Activated gamma-delta T cell treated with anti-CD3 and anti-CD28 coated beads, Interleukin-2, amount 50 U/mL, for 16 hours (primary cell): ENCODE measurements at regions not wholly inside any gene's neighbourhood (a gene's known extent, or its start where the extent isn't known, plus 50 kb on each side); places are given as distances from the start of the nearest gene placed in this dataset.
"Not testable (repeated sequence)": the region's sequence is repeated elsewhere in the genome, so short reads cannot be mapped to it uniquely, and the experiment has no call there.

ENCODE experiments used
- DNase-seq: peaks from one replicate; pipeline ENCODE4 v3.0.0-alpha.2; 2020; ENCODE audit warnings: low read depth

DNA sequence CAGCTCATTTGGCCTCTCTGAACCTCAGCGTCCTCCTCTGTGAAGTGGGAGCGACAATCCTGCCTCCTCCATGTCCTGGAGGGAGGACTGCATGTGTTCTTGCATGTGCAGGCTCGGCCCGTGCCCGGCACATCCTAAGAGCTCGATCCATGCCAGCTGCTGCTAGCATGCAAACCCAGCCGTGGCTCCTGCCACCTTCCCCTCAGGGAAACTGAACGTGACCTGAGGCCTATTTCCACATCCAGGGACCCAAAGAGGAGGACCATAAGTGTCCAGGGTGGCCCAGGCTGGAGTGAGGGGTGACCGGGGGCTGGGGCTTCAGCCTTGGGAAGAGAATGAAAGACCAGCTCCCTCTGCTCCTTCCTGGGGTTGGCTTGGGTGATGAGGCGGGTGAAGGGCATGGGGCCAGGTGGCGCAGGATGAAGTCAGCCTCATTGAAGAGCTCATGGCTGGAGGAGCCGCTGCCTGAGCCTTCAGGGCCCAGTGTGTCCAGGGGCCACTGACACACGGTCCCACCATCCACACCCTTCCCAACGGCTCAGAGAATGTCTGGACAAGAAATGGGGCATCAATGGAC, 115.7 kb upstream of the AKAP13 start:
- not testable (repeated sequence) for DNase-seq

DNA sequence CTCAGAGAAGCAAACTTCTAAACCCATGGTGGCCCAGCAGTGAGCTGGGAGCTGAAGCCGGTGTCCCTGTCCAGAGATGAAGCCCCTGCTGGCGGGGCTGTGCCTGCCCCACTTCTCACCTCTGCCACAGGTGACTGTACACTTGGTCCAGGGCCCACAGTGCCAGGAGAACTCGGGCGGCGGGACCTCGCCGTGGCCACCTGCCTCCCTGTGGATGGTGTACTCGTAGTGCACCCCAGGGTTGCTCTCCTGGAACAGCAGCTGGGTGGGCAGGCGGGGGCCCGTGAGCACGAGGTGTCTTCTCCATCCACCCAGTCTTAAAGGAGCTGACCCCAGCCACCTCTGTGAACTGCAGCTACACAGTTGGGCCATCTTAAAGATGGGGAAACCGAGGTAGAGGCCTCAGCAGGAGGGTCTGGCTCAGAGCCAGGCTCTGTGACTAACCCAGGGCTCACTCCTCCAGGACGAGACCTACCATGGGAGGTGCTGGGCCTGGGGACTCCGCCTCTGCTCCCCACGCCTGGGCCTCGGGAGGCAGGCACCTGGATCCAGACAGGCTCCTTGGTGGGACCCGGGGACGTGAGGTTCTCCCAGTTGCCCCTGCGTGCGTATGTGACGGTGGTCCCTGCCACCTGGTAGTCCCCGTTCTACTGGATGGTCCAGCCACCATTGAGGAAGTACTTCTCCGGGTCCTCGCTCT, 113.1 kb upstream of the AKAP13 start:
- not testable (repeated sequence) for DNase-seq

DNA sequence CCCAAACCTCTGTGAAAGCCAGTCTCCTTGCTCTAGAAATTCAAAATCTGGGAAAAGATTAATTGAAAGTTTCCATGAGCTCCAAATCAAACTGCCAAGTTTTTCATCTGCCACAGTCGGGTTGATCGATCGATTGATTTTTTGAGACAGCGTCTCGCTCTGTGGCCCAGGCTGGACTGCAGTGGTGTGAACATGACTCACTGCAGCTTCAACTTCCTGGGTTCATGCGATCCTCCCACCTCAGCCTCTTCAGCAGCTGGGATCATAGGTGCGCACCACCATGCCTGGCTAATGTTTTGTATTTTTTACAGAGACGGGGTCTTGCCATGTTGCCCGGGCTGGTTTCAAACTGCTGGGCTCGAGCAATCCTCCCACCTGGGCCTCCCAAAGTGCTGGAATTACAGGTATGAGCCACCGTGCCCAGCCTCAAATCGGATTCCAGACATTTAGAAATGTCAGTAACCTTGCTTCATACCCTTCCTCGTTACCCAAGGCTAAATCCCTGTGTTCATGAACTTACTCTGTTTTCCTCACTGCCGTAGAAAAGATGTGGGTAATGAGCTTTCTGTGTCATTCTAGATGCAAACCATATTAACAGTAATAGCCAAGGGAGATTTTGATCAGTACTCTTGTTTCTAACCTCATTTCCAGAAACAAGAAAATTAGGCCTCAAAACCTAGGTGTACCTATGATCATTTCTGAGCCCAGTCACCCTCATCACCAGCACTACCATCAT, 105.9 kb upstream of the AKAP13 start:
- DNase-seq = no peak

DNA sequence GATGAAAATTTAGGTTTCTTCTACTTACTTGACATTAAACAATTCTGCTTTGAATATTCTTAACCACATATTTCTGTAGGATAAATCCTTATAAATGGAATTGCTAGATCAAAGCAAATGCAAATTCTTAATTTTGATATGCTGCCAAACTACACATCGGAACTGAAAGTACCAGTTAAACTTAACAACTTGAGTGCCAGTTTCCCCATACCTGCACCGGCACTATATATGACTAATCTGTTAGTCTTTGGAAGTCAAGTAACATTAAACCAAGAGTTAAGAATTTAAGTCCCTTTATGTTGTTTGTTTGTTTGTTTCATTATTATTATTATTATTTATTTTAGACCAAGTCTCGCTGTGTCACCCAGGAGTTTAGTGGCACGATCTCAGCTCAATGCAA, 103.9 kb upstream of the AKAP13 start:
- no peak for DNase-seq

DNA sequence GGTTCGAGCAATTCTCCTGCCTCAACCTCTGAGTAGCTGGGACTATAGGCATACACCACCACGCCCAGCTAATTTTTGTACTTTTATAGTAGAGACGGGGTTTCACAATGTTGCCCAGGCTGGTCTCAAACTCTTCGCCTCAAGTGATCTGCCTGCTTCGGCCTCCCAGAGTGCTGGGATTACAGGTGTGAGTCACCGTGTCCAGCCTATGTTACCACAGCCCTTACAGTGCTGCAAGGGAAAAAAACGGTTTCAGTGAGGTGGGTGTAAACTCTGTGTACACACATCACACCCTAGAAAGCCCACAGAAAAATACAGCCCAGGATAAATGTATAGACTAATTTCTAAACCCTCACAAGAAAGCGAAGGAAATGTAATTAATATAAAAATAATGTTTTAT, 103.5 kb upstream of the AKAP13 start:
- DNase-seq = no peak

DNA sequence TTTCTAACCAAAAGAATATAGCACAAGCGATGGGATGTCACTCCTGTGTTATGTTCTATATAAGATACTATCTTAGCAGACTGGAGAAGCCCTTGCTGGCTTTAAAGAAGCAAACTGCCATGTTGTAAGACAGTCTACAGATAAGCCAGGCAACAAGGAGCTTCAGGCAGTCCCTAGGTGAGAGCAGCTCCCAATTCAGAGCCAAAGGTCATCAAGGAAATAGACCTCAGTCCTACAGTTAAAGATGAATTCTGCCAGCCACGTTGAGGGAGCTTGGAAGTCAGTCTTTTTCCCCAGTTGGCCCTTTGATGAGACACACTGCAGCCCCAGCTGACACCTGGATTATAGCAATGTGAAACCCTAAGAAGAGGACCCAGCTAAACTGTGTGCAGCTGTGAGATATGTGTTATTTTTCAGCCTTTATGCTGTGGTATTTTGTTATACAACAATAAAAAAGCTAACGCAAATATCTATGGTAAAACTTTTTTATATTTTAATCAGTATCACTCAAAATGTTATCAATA, 102.5 kb upstream of the AKAP13 start:
- DNase-seq = no peak

DNA sequence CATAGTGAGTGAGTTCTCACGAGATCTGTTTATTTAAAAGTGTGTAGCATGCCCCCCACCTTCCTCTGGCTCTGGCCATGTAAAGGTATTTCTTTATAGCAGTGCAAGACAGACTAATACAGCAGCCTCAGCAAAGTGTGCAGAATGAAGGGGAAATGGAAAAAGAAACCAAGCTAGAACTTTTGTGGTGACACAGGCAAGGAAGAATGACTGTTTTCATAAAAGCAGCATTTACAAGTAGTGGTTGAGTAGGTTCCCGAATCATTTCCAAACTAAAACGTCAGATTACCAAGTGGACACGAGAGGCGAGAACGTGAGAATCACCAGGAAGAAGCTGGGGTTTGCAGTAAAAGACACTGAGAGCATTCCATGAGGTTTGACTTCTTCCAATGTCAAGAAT, 100.2 kb upstream of the AKAP13 start:
- no peak for DNase-seq

DNA sequence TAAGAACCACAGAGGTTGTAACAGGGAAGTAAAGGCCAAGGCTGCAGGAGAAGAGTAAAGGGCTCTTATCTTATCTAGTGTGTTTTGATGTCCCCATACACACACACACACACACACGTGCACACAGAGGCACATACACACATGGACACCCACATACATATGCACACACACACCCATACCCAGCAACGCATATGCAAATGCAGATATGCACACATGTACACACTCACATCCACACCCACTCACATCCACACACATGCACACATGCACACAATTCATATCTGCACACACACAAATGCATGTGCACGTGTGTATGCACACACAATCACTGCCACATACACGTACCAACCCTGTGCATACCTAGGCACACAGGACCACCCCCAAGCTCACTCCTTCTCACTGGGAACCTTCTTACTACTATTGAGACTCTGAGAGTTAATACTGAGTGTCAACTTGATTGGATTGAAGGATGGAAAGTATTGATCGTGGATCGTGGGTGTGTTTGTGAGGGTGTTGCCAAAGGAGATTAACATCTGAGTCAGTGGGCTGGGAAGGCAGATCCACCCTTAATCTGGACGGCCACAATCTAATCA, 99.0 kb upstream of the AKAP13 start:
- no peak for DNase-seq

DNA sequence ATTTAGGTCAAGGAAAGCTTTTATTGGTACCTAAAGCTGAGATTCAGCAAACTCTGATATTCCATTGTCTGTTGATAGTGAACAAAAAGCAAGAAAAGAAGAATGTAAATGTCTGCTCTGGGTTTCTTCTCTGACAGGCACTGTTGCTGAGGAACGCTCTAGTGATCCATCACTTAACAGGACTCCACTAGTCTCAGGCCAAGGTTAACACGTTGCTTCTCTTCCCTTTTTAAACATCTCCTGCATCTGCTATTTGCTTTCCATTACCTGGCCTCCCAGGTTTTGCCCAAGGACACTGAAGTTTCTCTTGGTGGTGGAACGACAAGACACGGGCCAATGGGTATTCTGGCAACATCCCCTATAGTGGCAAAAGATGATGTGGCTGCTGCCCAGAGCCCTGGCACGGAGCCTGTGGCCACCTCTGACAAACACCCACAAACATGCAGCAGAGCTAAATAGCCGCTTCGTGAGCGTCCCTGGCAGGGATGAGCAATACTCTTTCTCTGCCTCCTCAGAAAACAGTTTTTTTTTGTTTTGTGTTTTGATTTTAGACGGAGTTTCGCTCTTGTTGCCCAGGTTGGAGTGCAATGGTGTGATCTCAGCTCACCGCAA, 97.8 kb upstream of the AKAP13 start:
- no peak for DNase-seq

DNA sequence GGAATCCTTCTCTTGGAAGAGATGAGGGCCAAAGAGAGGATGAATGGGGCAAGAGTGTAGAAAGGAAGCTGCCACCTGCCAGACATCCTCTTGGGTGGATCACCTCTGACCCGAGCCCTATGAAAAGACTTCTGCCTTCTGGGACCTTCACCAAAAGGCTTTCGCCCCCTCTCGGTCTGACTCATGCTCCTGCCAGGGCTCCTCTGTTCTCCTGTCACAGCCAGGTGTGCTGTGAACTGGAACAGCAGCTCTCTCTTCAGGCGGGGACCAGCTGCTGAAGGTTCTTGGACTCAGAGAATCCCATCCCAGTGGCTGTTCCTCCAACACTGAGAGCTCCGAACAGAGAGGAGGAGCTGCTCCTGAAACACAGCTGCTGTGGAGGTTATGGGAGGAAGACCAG, 96.6 kb upstream of the AKAP13 start:
- DNase-seq = not testable (repeated sequence)

DNA sequence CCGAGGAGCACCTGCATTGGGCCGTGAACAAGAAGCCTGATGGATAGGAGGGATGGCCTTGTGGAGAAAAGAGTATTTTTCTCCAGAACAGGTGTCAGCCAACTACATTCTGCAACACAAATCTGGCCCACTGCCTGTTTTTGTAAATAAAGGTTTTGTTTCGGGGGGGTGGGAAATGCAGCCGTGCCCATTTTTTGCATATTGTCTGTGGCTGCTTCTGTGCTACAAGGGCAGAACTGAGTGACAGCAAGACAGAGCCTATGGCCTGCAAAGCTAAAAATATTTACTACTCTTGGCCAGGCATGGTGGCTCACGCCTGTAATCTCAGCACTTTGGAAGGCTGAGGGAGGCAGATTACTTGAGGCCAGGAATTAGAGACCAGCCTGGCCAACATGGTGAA, 95.9 kb upstream of the AKAP13 start:
- no peak for DNase-seq

DNA sequence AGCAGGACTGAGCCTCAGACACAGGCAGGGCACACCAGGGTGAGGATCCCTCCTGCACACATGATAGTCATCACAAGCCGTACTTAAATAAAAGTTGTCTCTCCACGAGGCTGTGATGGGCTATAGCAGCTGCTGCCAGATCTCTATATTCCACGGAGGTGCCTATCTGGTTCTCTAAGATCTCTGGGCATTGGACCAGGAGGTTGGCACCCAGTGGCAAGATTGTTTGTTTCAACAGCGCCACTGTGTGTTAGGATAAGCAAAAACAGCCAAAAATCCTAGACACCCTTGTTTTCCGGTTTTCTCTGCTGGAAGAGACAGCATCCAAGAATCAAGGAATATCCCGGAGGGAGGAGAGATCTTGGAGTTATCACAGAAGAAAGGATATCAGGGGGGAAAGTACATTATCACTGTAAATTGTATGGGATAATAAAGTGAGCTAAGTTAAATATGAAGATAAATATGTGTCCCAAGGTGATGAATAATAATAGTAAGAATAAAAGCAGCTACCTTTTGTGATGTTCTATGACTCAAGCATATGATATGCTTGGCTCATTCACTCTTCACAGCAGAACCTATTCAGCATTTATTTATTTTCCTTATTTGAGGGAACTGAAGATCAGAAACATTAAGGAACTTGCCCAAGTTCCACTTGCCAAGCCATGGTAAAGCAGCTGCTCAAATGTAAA, 90.6 kb upstream of the AKAP13 start:
- DNase-seq = no peak

DNA sequence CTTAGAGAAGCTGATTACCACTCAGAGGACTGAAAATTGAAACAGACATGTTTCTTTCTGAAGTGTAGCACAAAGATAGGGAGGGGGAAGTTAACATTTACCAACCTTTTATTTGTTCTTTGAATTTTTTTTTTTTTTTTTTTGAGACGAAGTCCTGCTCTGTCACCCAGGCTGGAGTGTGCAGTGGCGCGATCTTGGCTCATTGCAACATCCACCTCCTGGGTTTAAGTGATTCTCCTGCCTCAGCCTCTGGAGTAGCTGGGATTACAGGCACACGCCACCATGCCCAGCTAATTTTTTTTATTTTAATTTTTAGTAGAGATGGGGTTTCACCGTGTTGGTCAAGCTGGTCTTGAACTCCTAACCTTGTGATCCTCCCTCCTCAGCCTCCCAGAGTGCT, 87.8 kb upstream of the AKAP13 start:
- DNase-seq = not testable (repeated sequence)

DNA sequence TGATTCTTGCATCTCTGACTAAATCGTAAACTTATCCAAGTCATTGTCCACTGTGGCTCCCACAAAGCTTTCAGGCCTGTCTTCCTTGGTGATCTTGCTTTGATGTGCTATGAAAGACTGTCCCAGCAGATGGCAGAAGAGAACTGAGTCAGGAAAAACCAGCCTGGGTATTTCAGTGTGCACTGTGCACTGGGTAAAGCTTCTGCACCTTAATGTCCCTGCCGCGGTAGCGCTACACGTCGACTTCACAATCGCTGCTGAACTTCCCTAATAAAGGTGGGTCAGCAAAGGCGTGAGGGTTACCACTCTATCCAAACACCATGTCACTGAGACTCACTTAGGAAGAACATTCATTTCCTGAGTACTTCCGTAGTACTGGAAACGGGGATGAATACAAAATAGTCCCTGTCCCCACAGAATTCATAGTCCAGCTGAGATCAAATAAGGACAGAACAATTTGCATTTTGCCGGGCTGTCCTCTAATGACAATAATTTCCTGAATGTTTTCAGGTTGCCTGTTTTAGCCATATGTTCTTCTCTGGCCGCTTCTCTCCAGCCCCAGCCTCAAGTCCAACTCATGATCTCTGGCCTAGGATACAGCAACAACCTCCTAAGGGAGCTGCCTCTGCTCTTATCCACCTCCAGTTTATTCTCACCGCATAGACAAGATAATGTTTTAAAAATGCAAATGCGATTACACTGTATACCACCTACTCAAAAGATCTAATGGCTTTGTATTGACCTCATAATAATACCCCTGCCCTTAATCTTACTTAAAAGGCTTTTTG, 83.6 kb upstream of the AKAP13 start:
- DNase-seq = peak; percentile 61

DNA sequence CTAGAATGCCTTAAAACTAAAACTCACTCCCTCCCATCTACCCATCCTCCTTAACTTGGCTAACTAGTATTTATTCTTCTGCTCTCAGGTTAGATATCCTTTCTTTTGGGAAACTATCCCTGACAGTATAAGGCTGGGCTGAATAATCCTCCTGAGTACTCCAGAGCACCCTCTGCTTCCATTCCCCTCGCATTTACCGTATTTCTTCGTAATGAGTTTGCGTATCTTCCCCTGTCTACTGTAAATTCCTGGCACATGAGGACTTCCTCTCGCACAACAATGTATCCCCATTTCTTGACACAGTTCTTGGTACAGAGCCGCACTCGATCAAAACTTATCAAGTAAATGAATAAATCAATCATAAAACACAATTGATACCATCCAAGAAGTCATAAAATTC, 82.9 kb upstream of the AKAP13 start:
- DNase-seq = no peak

DNA sequence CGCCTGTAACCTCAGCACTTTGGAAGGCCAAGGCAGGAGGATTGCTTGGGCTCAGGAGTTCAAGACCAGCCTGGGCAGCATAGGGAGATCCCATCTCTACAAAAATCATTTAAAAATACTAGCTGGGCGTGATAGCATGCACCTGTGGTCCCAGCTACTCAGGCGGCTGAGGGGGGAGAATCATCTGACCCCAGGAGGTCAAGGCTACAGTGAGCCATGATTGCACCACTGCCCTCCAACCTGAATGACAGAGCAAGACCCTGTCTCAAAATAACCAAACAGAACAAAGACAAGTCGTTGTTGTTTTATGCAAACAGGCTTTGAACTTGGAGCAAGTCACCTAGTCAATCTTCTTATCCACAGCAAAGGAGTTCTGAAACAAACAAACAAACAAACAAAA, 82.0 kb upstream of the AKAP13 start:
- no peak for DNase-seq

DNA sequence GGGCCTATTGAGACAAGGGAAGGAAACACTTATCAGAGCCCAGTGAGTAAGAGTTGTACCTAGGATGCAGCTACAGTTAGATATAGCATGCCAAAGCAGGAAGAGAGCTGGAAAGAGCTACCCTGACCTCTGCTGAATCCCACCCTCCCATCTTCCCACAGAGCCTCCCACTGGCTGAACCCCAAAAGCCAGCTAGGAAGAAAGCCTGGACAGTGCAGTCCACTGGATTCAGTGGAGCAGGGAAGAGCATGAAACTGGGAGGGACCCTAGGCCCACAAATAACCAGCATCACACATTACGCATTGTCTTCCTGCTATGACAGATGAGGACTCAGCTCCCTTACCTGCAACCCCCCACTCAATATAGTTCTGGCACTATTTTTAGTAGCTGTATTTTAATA, 81.5 kb upstream of the AKAP13 start:
- DNase-seq = no peak

DNA sequence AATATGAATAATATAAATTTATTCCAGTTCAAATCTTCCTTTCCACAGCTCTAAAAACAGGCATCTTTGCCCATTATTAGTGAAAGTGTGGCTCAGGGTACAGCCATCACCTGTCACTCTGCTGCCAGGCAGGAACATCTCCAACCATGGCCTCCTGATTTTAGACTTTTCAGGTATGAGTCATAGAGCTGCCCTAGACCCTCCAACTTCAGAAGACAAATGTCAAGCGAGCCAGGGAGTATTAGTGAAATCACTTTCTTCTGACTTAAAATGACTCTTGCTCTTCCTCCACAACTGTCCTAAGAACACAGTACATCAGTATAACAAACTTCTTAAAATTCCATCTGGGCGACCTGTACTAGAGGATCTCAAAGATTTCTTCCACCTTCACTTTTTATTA, 78.1 kb upstream of the AKAP13 start:
- DNase-seq = no peak

DNA sequence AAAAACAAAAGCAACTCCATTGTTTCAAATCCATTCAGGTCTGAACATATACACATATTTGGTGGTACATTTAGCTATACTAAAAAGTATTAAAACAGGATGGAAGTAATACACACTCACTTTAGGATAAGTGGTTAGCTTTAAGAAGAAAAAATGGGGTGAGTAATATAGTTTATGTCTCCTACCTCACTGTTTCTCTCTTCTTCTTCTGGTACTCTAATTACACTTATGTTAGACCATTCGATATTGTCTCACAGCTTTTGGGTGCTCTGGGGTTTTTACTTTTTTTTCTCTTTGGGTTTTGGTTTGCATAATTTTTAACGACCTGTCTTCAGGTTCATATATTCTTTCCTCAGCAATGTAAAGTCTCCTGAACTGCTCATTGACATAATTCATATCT, 75.4 kb upstream of the AKAP13 start:
- no peak for DNase-seq

DNA sequence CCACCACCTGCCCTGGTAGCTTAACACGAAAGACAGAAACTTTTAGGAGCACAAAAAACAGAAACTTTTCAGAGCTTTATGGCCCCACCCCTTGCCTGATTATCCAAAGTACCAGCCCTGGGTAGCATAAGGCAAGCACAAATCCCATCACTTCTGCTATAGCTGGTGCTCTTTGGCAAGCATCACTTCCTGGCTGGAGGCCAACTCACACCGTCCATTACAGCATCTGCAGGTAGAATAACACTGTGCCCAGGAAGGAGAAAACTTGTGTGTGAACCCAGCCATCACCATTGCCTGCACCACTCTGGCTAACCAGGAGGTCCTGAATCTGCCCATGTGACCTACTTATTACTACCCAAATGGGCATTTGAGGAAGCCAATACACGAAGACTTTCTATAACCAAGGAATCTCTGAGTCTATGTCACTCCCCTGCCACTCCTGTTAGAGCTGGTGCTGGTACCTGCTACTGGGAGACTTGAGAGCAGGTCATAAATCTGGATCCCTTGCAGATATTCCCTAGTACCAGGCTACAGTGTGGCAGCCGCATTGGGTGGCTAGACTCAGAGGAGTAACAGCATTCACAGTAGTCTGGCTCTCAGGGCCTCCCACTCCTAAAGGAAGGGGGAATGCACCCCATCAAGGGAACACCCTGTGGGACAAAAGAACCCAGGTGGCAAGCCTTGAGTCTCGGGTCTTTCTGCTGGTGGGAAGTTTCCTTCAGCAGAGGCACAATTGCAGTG, 73.3 kb upstream of the AKAP13 start:
- no peak for DNase-seq
